ENCODE measurements at regions not wholly inside any gene's neighbourhood (a gene's known extent, or its start where the extent isn't known, plus 50 kb on each side); places are given as distances from the start of the nearest gene placed in this dataset.

DNA sequence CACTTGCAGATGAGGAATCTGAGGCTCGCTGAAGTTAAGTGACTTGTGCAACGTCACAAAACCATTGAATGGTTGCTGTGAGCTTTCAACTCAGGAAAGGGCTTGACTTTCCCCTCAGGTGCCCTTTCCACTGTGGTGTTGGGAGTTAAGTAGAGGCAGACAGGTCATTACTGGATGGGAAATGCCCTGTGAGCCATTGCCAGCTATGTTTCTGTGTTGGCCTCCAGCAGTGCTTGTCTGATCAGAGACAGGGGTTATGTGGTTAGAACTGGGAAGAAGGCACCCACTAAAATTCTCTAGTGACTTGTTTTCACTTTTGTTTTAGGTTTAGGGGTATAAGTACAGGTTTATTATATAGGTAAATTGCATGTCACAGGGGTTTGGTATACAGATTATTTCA, 96.6 kb downstream of the FDX1 start:
- CTCF ChIA-PET = no interaction called here
- intact Hi-C loops (cut with DNase I, micrococcal nuclease) = no loop called here

More for the DNA sequence above, 96.6 kb downstream of the FDX1 start:
- no peak for ATAC-seq (ENCODE audit: poor library complexity)
- H3K27ac ChIP-seq (ENCODE audit: low read depth in 1 of 2, low read length in 2 of 2) = no peak overlapping the region
- H3K4me3 ChIP-seq (ENCODE audit: low read length) = no peak overlapping the region
- H3K4me1 ChIP-seq (ENCODE audit: insufficient read depth, low read length) = peaks cover 6% of the 10 kb centered on the region
- H3K36me3 ChIP-seq (ENCODE audit: insufficient read depth, low read length) = no peaks in the 10 kb centered on the region
- no peaks in the 10 kb centered on the region for H3K36me3 Mint-ChIP-seq (ENCODE audit: low read depth)
- no peaks in the 10 kb centered on the region for H3K27me3 ChIP-seq (ENCODE audit: control insufficient read depth in 1 of 2, insufficient read depth in 2 of 2, low read length in 2 of 2)
- no peaks in the 10 kb centered on the region for H3K27me3 Mint-ChIP-seq
- POLR2A ChIA-PET = no interaction called here
- no peak overlapping the region for H3K27ac Mint-ChIP-seq
- H3K4me1 Mint-ChIP-seq (ENCODE audit: low read depth) = no peaks in the 10 kb centered on the region
- H3K9me3 Mint-ChIP-seq = peaks cover 14% of the 10 kb centered on the region
- H3K9me3 ChIP-seq (ENCODE audit: control insufficient read depth in 1 of 2, insufficient read depth in 1 of 2, low read length in 2 of 2) = peaks cover 0 to 12% of the 10 kb centered on the region in 2 experiments
- H3K4me3 Mint-ChIP-seq = no peak overlapping the region
- TF ChIP-seq, protein P1, sequence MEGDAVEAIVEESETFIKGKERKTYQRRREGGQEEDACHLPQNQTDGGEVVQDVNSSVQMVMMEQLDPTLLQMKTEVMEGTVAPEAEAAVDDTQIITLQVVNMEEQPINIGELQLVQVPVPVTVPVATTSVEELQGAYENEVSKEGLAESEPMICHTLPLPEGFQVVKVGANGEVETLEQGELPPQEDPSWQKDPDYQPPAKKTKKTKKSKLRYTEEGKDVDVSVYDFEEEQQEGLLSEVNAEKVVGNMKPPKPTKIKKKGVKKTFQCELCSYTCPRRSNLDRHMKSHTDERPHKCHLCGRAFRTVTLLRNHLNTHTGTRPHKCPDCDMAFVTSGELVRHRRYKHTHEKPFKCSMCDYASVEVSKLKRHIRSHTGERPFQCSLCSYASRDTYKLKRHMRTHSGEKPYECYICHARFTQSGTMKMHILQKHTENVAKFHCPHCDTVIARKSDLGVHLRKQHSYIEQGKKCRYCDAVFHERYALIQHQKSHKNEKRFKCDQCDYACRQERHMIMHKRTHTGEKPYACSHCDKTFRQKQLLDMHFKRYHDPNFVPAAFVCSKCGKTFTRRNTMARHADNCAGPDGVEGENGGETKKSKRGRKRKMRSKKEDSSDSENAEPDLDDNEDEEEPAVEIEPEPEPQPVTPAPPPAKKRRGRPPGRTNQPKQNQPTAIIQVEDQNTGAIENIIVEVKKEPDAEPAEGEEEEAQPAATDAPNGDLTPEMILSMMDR (IDR thresholded peaks at IDR 0.05) = no peak
- peak in 1 of 14 experiments; percentile 49 for DNase-seq
